CD4-positive, alpha-beta memory T cell (primary cell): ENCODE measurements at regions not wholly inside any gene's neighbourhood (a gene's known extent, or its start where the extent isn't known, plus 50 kb on each side); places are given as distances from the start of the nearest gene placed in this dataset.

Experiments used
- CTCF ChIA-PET: fragments of 350-600 bp; sonication (Branson Sonifier 250); formaldehyde crosslinking; loops from one replicate; lab custom pipeline; 2021; ENCODE audit warnings: inconsistent platforms; ENCODE audit not compliant: partially characterized antibody; lab: Charles Lee
- POLR2A ChIA-PET: fragments of 350-600 bp; sonication (Branson Sonifier 250); formaldehyde crosslinking; loops from one replicate; lab custom pipeline; 2021; ENCODE audit not compliant: partially characterized antibody; lab: Charles Lee
- DNase-seq, 5 donors: peaks; one replicate each; pipeline versions ENCODE4 v3.0.0 to v3.0.0-alpha.2; 2020 to 2022; ENCODE audit warnings: mixed read lengths in 1 of 5
- H3K27ac ChIP-seq: one replicate; pipeline ENCODE4 v1.7.0; 2013; ENCODE audit warnings: low read depth, low read length
- H3K27me3 ChIP-seq: 2 replicates; pipeline ENCODE4 v1.7.0; 2013; ENCODE audit warnings: mild to moderate bottlenecking, low read length, moderate library complexity; ENCODE audit not compliant: insufficient read depth
- H3K36me3 ChIP-seq: 2 replicates; pipeline ENCODE4 v1.7.0; 2013; ENCODE audit warnings: mild to moderate bottlenecking, low read length, moderate library complexity; ENCODE audit not compliant: insufficient read depth
- H3K4me1 ChIP-seq: 2 replicates; pipeline ENCODE4 v1.7.0; 2013; ENCODE audit warnings: mild to moderate bottlenecking, low read length, moderate library complexity; ENCODE audit not compliant: insufficient read depth
- H3K4me3 ChIP-seq, 2 donors: one replicate each; pipeline ENCODE4 v1.7.0; 2013; ENCODE audit warnings: low read length in 2 of 2, mild to moderate bottlenecking in 1 of 2
- H3K9me3 ChIP-seq, 2 donors: one replicate each; pipeline ENCODE4 v1.7.0; 2013; ENCODE audit warnings: low read length in 2 of 2, control low read depth in 1 of 2; ENCODE audit not compliant: control insufficient read depth in 1 of 2
- H3K27ac Mint-ChIP-seq, 7 donors: one replicate each; pipeline ENCODE4 v1.8.0; 2020 to 2021; ENCODE audit warnings: mixed read lengths in 7 of 7, mild to moderate bottlenecking in 6 of 7, inconsistent platforms in 3 of 7, moderate library complexity in 3 of 7
- H3K27me3 Mint-ChIP-seq, 2 donors: one replicate each; pipeline ENCODE4 v1.8.0; 2020 to 2021; ENCODE audit warnings: mixed read lengths in 2 of 2
- H3K36me3 Mint-ChIP-seq, 2 donors: one replicate each; pipeline ENCODE4 v1.8.0; 2020 to 2021; ENCODE audit warnings: mixed read lengths in 2 of 2, inconsistent platforms in 1 of 2, mild to moderate bottlenecking in 1 of 2
- H3K4me1 Mint-ChIP-seq, 4 donors: one replicate each; pipeline ENCODE4 v1.8.0; 2020 to 2021; ENCODE audit warnings: mixed read lengths in 4 of 4, mild to moderate bottlenecking in 1 of 4
- H3K4me3 Mint-ChIP-seq, 8 donors: one replicate each; pipeline ENCODE4 v1.8.0; 2020 to 2021; ENCODE audit warnings: mixed read lengths in 8 of 8, mild to moderate bottlenecking in 7 of 8, moderate library complexity in 6 of 8, inconsistent platforms in 3 of 8
- H3K9me3 Mint-ChIP-seq, 8 donors: one replicate each; pipeline ENCODE4 v1.8.0; 2020 to 2021; ENCODE audit warnings: mixed read lengths in 8 of 8, mild to moderate bottlenecking in 5 of 8, inconsistent platforms in 3 of 8, moderate library complexity in 1 of 8
- intact Hi-C: fragments of 100-400 bp; cut with micrococcal nuclease; formaldehyde crosslinking; loops from one replicate; pipeline ENCODE4 v1.15.1; 2023

- no peaks in the 10 kb centered on the region for H3K9me3 ChIP-seq
- no peak for DNase-seq
- no peaks in the 10 kb centered on the region for H3K4me1 Mint-ChIP-seq
- H3K36me3 ChIP-seq, result no peaks in the 10 kb centered on the region
- no peaks in the 10 kb centered on the region for H3K27me3 Mint-ChIP-seq
- ChIA-PET POLR2A (no interaction called here), CTCF (no interaction called here)
- no peak overlapping the region for H3K4me3 ChIP-seq
- no peaks in the 10 kb centered on the region for H3K36me3 Mint-ChIP-seq
- H3K4me1 ChIP-seq, result no peaks in the 10 kb centered on the region
- H3K27ac Mint-ChIP-seq, result no peak overlapping the region
- H3K27ac ChIP-seq, result no peak overlapping the region
- no peaks in the 10 kb centered on the region for H3K27me3 ChIP-seq
- intact Hi-C loops, result no loop called here
- no peak overlapping the region for H3K4me3 Mint-ChIP-seq
- peaks cover 0 to 10% (median 3%) of the 10 kb centered on the region in 8 donors for H3K9me3 Mint-ChIP-seq
Measured at GRCh38 chr13:90806892-90807291, 540.6 kb upstream of the MIR17HG start.

- H3K4me3 Mint-ChIP-seq, result no peak overlapping the region
- Histone ChIP-seq H3K4me1 (no peaks in the 10 kb centered on the region), H3K27ac (no peak overlapping the region), H3K27me3 (no peaks in the 10 kb centered on the region), H3K36me3 (no peaks in the 10 kb centered on the region), H3K9me3 (no peaks in the 10 kb centered on the region), H3K4me3 (no peak overlapping the region)
- no peaks in the 10 kb centered on the region for H3K4me1 Mint-ChIP-seq
- no peak for DNase-seq
- ChIA-PET CTCF (no interaction called here), POLR2A (no interaction called here)
- intact Hi-C loops, result no loop called here
- no peak overlapping the region for H3K27ac Mint-ChIP-seq
- H3K9me3 Mint-ChIP-seq, result peaks cover 0 to 12% (median 3%) of the 10 kb centered on the region in 8 donors
- H3K27me3 Mint-ChIP-seq, result no peaks in the 10 kb centered on the region
- no peaks in the 10 kb centered on the region for H3K36me3 Mint-ChIP-seq
Measured at GRCh38 chr13:90808838-90809237, 538.6 kb upstream of the MIR17HG start.

GRCh38 chr13:90824032-90824431, 523.5 kb upstream of the MIR17HG start:
- Mint-ChIP-seq H3K4me1 (no peaks in the 10 kb centered on the region), H3K4me3 (no peak overlapping the region), H3K9me3 (peaks cover 0 to 12% (median 2%) of the 10 kb centered on the region in 8 donors), H3K27me3 (no peaks in the 10 kb centered on the region), H3K27ac (no peak overlapping the region), H3K36me3 (no peaks in the 10 kb centered on the region)
- ChIA-PET POLR2A (no interaction called here), CTCF (no interaction called here)
- no peak overlapping the region for H3K27ac ChIP-seq
- H3K9me3 ChIP-seq, result no peaks in the 10 kb centered on the region
- H3K4me3 ChIP-seq, result no peak overlapping the region
- no peaks in the 10 kb centered on the region for H3K36me3 ChIP-seq
- DNase-seq, result no peak
- intact Hi-C loops, result no loop called here
- H3K4me1 ChIP-seq, result no peaks in the 10 kb centered on the region
- H3K27me3 ChIP-seq, result no peaks in the 10 kb centered on the region

GRCh38 chr13:90826688-90827087, 520.8 kb upstream of the MIR17HG start:
- Histone ChIP-seq H3K9me3 (no peaks in the 10 kb centered on the region), H3K4me3 (no peak overlapping the region), H3K36me3 (no peaks in the 10 kb centered on the region), H3K27me3 (no peaks in the 10 kb centered on the region), H3K27ac (no peak overlapping the region), H3K4me1 (no peaks in the 10 kb centered on the region)
- Mint-ChIP-seq H3K4me3 (no peak overlapping the region), H3K27ac (no peak overlapping the region), H3K4me1 (no peaks in the 10 kb centered on the region), H3K36me3 (no peaks in the 10 kb centered on the region), H3K27me3 (no peaks in the 10 kb centered on the region), H3K9me3 (peaks cover 0 to 13% (median 1%) of the 10 kb centered on the region in 8 donors)
- no peak for DNase-seq
- intact Hi-C loops, result no loop called here
- POLR2A ChIA-PET, result no interaction called here
- CTCF ChIA-PET, result no interaction called here

GRCh38 chr13:90830782-90831181, 516.7 kb upstream of the MIR17HG start:
- Mint-ChIP-seq H3K4me3 (no peak overlapping the region), H3K27ac (no peak overlapping the region), H3K9me3 (peaks cover 0 to 10% (median 2%) of the 10 kb centered on the region in 8 donors), H3K27me3 (no peaks in the 10 kb centered on the region), H3K36me3 (no peaks in the 10 kb centered on the region), H3K4me1 (no peaks in the 10 kb centered on the region)
- Histone ChIP-seq H3K27me3 (no peaks in the 10 kb centered on the region), H3K36me3 (no peaks in the 10 kb centered on the region), H3K9me3 (no peaks in the 10 kb centered on the region), H3K4me3 (no peak overlapping the region), H3K27ac (no peak overlapping the region), H3K4me1 (no peaks in the 10 kb centered on the region)
- ChIA-PET POLR2A (no interaction called here), CTCF (no interaction called here)
- DNase-seq, result no peak
- intact Hi-C loops, result no loop called here

GRCh38 chr13:90833951-90834350, 513.5 kb upstream of the MIR17HG start:
- no peak overlapping the region for H3K27ac Mint-ChIP-seq
- H3K4me1 Mint-ChIP-seq, result no peaks in the 10 kb centered on the region

GRCh38 chr13:90834700-90835099, 512.8 kb upstream of the MIR17HG start:
- intact Hi-C loops, result no loop called here
- Mint-ChIP-seq H3K9me3 (peaks cover 0 to 4% (median 1%) of the 10 kb centered on the region in 8 donors), H3K36me3 (no peaks in the 10 kb centered on the region), H3K4me3 (no peak overlapping the region), H3K4me1 (no peaks in the 10 kb centered on the region), H3K27me3 (no peaks in the 10 kb centered on the region), H3K27ac (no peak overlapping the region)
- H3K4me3 ChIP-seq, result no peak overlapping the region
- no peaks in the 10 kb centered on the region for H3K9me3 ChIP-seq
- no peaks in the 10 kb centered on the region for H3K36me3 ChIP-seq
- DNase-seq, result no peak
- POLR2A ChIA-PET, result no interaction called here
- H3K27me3 ChIP-seq, result no peaks in the 10 kb centered on the region
- H3K4me1 ChIP-seq, result no peaks in the 10 kb centered on the region
- H3K27ac ChIP-seq, result no peak overlapping the region
- CTCF ChIA-PET, result no interaction called here

More at GRCh38 chr13:90833951-90834350, 513.5 kb upstream of the MIR17HG start:
- Histone ChIP-seq H3K9me3 (no peaks in the 10 kb centered on the region), H3K27me3 (no peaks in the 10 kb centered on the region), H3K4me1 (no peaks in the 10 kb centered on the region), H3K27ac (no peak overlapping the region), H3K4me3 (no peak overlapping the region), H3K36me3 (no peaks in the 10 kb centered on the region)
- ChIA-PET POLR2A (no interaction called here), CTCF (no interaction called here)
- no peaks in the 10 kb centered on the region for H3K36me3 Mint-ChIP-seq
- H3K27me3 Mint-ChIP-seq, result no peaks in the 10 kb centered on the region
- DNase-seq, result no peak
- peaks cover 0 to 4% (median 1%) of the 10 kb centered on the region in 8 donors for H3K9me3 Mint-ChIP-seq
- intact Hi-C loops, result no loop called here
- H3K4me3 Mint-ChIP-seq, result no peak overlapping the region

- no peak overlapping the region for H3K4me3 Mint-ChIP-seq
- no peak for DNase-seq
- ChIA-PET POLR2A (no interaction called here), CTCF (no interaction called here)
- no peak overlapping the region for H3K27ac ChIP-seq
- H3K27ac Mint-ChIP-seq, result no peak overlapping the region
- no peaks in the 10 kb centered on the region for H3K36me3 ChIP-seq
- H3K9me3 Mint-ChIP-seq, result peaks cover 0 to 10% (median 4%) of the 10 kb centered on the region in 8 donors
- no peaks in the 10 kb centered on the region for H3K27me3 Mint-ChIP-seq
- H3K9me3 ChIP-seq, result no peaks in the 10 kb centered on the region
- H3K27me3 ChIP-seq, result no peaks in the 10 kb centered on the region
- H3K4me1 ChIP-seq, result no peaks in the 10 kb centered on the region
- no peaks in the 10 kb centered on the region for H3K4me1 Mint-ChIP-seq
- intact Hi-C loops, result no loop called here
- no peak overlapping the region for H3K4me3 ChIP-seq
- no peaks in the 10 kb centered on the region for H3K36me3 Mint-ChIP-seq
Measured at GRCh38 chr13:90835826-90836225, 511.7 kb upstream of the MIR17HG start.
